ENCODE measurements at regions not wholly inside any gene's neighbourhood (a gene's known extent, or its start where the extent isn't known, plus 50 kb on each side); places are given as distances from the start of the nearest gene placed in this dataset.

DNA sequence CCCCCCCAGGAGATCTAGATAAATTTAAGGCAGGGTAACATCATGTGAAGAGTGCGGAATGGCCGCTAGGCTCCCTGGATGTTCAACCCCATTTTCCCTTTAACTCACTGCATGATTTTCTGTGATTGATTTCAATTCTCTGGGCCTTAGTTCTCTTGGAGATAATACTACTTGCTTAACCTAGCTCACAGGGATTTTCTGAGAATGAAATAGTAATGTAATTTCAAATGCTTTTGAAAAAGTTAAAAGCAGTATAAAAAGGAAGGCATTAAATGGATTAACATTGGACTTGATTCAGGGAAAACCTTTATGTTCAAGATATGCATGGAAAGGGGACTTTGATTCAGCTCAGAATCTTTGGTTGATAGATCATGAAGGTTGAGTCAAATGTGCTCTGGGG is 90.9 kb downstream of the KIF4B start:
- no peak for DNase-seq (ENCODE audit: low read depth)
- TF ChIP-seq, protein P1, sequence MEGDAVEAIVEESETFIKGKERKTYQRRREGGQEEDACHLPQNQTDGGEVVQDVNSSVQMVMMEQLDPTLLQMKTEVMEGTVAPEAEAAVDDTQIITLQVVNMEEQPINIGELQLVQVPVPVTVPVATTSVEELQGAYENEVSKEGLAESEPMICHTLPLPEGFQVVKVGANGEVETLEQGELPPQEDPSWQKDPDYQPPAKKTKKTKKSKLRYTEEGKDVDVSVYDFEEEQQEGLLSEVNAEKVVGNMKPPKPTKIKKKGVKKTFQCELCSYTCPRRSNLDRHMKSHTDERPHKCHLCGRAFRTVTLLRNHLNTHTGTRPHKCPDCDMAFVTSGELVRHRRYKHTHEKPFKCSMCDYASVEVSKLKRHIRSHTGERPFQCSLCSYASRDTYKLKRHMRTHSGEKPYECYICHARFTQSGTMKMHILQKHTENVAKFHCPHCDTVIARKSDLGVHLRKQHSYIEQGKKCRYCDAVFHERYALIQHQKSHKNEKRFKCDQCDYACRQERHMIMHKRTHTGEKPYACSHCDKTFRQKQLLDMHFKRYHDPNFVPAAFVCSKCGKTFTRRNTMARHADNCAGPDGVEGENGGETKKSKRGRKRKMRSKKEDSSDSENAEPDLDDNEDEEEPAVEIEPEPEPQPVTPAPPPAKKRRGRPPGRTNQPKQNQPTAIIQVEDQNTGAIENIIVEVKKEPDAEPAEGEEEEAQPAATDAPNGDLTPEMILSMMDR (IDR thresholded peaks at IDR 0.05; ENCODE audit: low read depth, low read length, missing control alignments), result no peak
- no peak overlapping the region for H3K4me3 ChIP-seq (ENCODE audit: low read depth, low read length)
- in situ Hi-C loops (cut with HindIII; ENCODE audit: low sequenced_read_pairs), result no loop called here

GRCh38 chr5:155106221-155106620 is 92.7 kb downstream of the KIF4B start:
- TF ChIP-seq, protein P1 (IDR thresholded peaks at IDR 0.05; ENCODE audit: low read depth, low read length, missing control alignments), result no peak
- no peak for DNase-seq (ENCODE audit: low read depth)
- in situ Hi-C loops (cut with HindIII; ENCODE audit: low sequenced_read_pairs), result no loop called here
- H3K4me3 ChIP-seq (ENCODE audit: low read depth, low read length), result no peak overlapping the region

GRCh38 chr5:155113888-155114287 is 100.3 kb downstream of the KIF4B start:
- in situ Hi-C loops (cut with HindIII; ENCODE audit: low sequenced_read_pairs), result no loop called here
- no peak overlapping the region for H3K4me3 ChIP-seq (ENCODE audit: low read depth, low read length)
- TF ChIP-seq, protein P1 (IDR thresholded peaks at IDR 0.05; ENCODE audit: low read depth, low read length, missing control alignments), result no peak
- no peak for DNase-seq (ENCODE audit: low read depth)

- H3K4me3 ChIP-seq (ENCODE audit: low read depth, low read length), result no peak overlapping the region
- DNase-seq (ENCODE audit: low read depth), result no peak
- in situ Hi-C loops (cut with HindIII; ENCODE audit: low sequenced_read_pairs), result no loop called here
- TF ChIP-seq, protein P1 (IDR thresholded peaks at IDR 0.05; ENCODE audit: low read depth, low read length, missing control alignments), result no peak
Measured at GRCh38 chr5:155114655-155115054, 101.1 kb downstream of the KIF4B start.

- no peak overlapping the region for H3K4me3 ChIP-seq (ENCODE audit: low read depth, low read length)
- DNase-seq (ENCODE audit: low read depth), result no peak
- TF ChIP-seq, protein P1 (IDR thresholded peaks at IDR 0.05; ENCODE audit: low read depth, low read length, missing control alignments), result no peak
- in situ Hi-C loops (cut with HindIII; ENCODE audit: low sequenced_read_pairs), result no loop called here
Measured at GRCh38 chr5:155116456-155117251, 103.1 kb downstream of the KIF4B start.

DNA sequence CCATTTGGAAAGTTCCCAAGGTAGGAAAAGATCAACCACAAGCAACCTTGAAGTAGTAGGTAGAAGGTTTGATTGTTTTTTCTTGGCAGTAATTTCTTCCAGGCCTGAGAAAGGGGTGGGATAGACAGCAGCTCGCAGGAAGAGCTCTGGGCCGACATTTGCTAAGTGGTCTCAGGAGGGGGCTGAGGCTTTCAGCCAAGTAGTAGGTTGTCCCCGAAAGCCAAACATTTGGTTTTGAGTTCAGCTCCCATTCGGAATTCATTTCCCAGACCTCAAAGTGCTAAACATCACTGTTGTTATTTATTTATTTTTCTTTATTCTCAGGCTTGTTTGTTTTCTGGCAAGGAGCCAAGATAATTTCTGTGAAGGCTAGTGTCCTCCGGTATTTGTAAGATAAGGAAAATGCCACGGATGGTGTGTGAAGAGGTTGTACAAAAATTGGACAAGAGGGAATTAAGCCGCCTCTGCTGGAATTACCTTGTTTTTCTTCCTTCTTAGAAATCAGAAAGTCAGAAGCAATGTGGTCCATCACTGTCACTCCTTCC is 112.1 kb downstream of the KIF4B start:
- TF ChIP-seq, protein P1 (IDR thresholded peaks at IDR 0.05; ENCODE audit: low read depth, low read length, missing control alignments), result no peak
- in situ Hi-C loops (cut with HindIII; ENCODE audit: low sequenced_read_pairs), result no loop called here
- H3K4me3 ChIP-seq (ENCODE audit: low read depth, low read length), result no peak overlapping the region
- DNase-seq (ENCODE audit: low read depth), result no peak
